ENCODE measurements at regions not wholly inside any gene's neighbourhood (a gene's known extent, or its start where the extent isn't known, plus 50 kb on each side); places are given as distances from the start of the nearest gene placed in this dataset.

GRCh38 chr3:80068459-80068858, 300.7 kb upstream of the ROBO1 start:
- CTCF ChIA-PET: no interaction called here
- H3K4me1 Mint-ChIP-seq: no peaks in the 10 kb centered on the region
- H3K9me3 Mint-ChIP-seq: peaks cover 5% of the 10 kb centered on the region
- POLR2A ChIA-PET: no interaction called here
- H3K27me3 Mint-ChIP-seq: no peaks in the 10 kb centered on the region
- H3K4me3 Mint-ChIP-seq: no peak overlapping the region
- H3K36me3 Mint-ChIP-seq (ENCODE audit: low read depth): no peaks in the 10 kb centered on the region
- no peak overlapping the region for H3K27ac Mint-ChIP-seq
- no peak for DNase-seq

- H3K9me3 Mint-ChIP-seq: peaks cover 8% of the 10 kb centered on the region
- POLR2A ChIA-PET: no interaction called here
- H3K27me3 Mint-ChIP-seq: no peaks in the 10 kb centered on the region
- CTCF ChIA-PET: no interaction called here
- H3K4me3 Mint-ChIP-seq: no peak overlapping the region
- H3K36me3 Mint-ChIP-seq (ENCODE audit: low read depth): no peaks in the 10 kb centered on the region
- no peak for DNase-seq
- H3K4me1 Mint-ChIP-seq: no peaks in the 10 kb centered on the region
- no peak overlapping the region for H3K27ac Mint-ChIP-seq
Measured at GRCh38 chr3:80063535-80063934, 295.7 kb upstream of the ROBO1 start.

DNA sequence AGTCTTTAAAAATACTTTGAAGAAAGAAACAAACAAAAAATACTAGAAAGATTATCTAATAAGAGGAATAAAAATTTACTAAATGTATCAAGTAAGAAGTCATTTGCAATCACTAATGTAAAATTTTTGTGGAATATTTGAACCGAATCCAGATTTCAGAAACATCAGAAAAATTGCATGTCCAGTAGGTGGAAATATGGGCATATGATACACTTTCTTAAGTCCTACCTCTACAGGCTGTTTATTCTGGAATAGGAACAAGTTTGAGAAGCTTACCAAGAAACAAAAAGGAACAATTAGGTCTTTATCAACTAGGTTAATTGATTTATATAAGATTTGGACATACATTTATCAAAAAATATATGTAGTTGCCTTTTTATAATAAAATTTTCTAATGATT, 292.9 kb upstream of the ROBO1 start:
- ChIA-PET POLR2A (no interaction called here), CTCF (no interaction called here)
- no peak overlapping the region for H3K4me3 Mint-ChIP-seq
- no peaks in the 10 kb centered on the region for H3K27me3 Mint-ChIP-seq
- H3K4me1 Mint-ChIP-seq: no peaks in the 10 kb centered on the region
- H3K9me3 Mint-ChIP-seq: peaks cover 8% of the 10 kb centered on the region
- no peak overlapping the region for H3K27ac Mint-ChIP-seq
- H3K36me3 Mint-ChIP-seq (ENCODE audit: low read depth): no peaks in the 10 kb centered on the region
- no peak for DNase-seq

- no peaks in the 10 kb centered on the region for H3K27me3 Mint-ChIP-seq
- no peaks in the 10 kb centered on the region for H3K36me3 Mint-ChIP-seq (ENCODE audit: low read depth)
- no peak overlapping the region for H3K4me3 Mint-ChIP-seq
- ChIA-PET CTCF (no interaction called here), POLR2A (no interaction called here)
- no peak overlapping the region for H3K27ac Mint-ChIP-seq
- no peak for DNase-seq
- peaks cover 8% of the 10 kb centered on the region for H3K9me3 Mint-ChIP-seq
- H3K4me1 Mint-ChIP-seq: no peaks in the 10 kb centered on the region
Measured at GRCh38 chr3:80055306-80055705, 287.5 kb upstream of the ROBO1 start.

- CTCF ChIA-PET: no interaction called here
- Mint-ChIP-seq H3K4me1 (no peaks in the 10 kb centered on the region), H3K9me3 (peaks cover 5% of the 10 kb centered on the region), H3K4me3 (no peak overlapping the region), H3K27me3 (no peaks in the 10 kb centered on the region), H3K27ac (no peak overlapping the region), H3K36me3 (ENCODE audit: low read depth) (no peaks in the 10 kb centered on the region)
- DNase-seq: no peak
- POLR2A ChIA-PET: no interaction called here
Measured at GRCh38 chr3:80052271-80052670, 284.5 kb upstream of the ROBO1 start.

DNA sequence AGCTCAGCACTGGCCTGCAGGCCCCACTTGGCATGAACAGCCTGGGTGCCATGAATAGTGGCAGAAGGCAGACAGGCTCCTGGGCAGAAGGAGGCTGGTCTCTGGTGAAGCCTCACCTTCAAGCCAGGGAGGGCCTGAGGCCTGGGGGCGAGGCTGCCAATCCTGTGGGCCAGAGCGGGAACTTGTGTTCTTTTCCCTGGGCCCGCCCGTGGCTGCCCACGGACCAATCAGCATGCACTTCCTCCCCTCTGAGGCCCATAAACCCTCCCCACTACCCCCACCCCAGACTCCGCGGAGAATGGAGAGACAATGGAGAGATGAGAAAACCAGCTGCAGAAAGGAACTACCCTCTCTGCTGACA, 283.8 kb upstream of the ROBO1 start:
- Mint-ChIP-seq H3K27ac (no peak overlapping the region), H3K4me3 (no peak overlapping the region), H3K4me1 (no peaks in the 10 kb centered on the region), H3K27me3 (no peaks in the 10 kb centered on the region), H3K36me3 (ENCODE audit: low read depth) (no peaks in the 10 kb centered on the region), H3K9me3 (peaks cover 5% of the 10 kb centered on the region)
- ChIA-PET CTCF (no interaction called here), POLR2A (no interaction called here)
- no peak for DNase-seq

- ChIA-PET CTCF (no interaction called here), POLR2A (no interaction called here)
- no peak overlapping the region for H3K27ac Mint-ChIP-seq
- no peaks in the 10 kb centered on the region for H3K4me1 Mint-ChIP-seq
- H3K4me3 Mint-ChIP-seq: no peak overlapping the region
- no peaks in the 10 kb centered on the region for H3K36me3 Mint-ChIP-seq (ENCODE audit: low read depth)
- DNase-seq: no peak
- H3K27me3 Mint-ChIP-seq: no peaks in the 10 kb centered on the region
- H3K9me3 Mint-ChIP-seq: peaks cover 6% of the 10 kb centered on the region
Measured at GRCh38 chr3:80050826-80051601, 283.2 kb upstream of the ROBO1 start.

GRCh38 chr3:80043226-80043625, 275.4 kb upstream of the ROBO1 start:
- H3K4me1 Mint-ChIP-seq: no peaks in the 10 kb centered on the region
- H3K27ac Mint-ChIP-seq: no peak overlapping the region
- POLR2A ChIA-PET: interaction anchor here (0.5 kb wide), 1 partner anchor 1732 kb away, joined by 3 read pairs; no protein-coding TSS in a partner anchor
- CTCF ChIA-PET: no interaction called here
- peaks cover 5% of the 10 kb centered on the region for H3K9me3 Mint-ChIP-seq
- DNase-seq: no peak
- H3K4me3 Mint-ChIP-seq: no peak overlapping the region
- H3K36me3 Mint-ChIP-seq (ENCODE audit: low read depth): no peaks in the 10 kb centered on the region
- H3K27me3 Mint-ChIP-seq: no peaks in the 10 kb centered on the region

GRCh38 chr3:80040067-80040466, 272.3 kb upstream of the ROBO1 start:
- no peak for DNase-seq
- no peak overlapping the region for H3K27ac Mint-ChIP-seq
- H3K9me3 Mint-ChIP-seq: peaks cover 6% of the 10 kb centered on the region
- no peaks in the 10 kb centered on the region for H3K4me1 Mint-ChIP-seq
- POLR2A ChIA-PET: no interaction called here
- H3K36me3 Mint-ChIP-seq (ENCODE audit: low read depth): no peaks in the 10 kb centered on the region
- no peaks in the 10 kb centered on the region for H3K27me3 Mint-ChIP-seq
- H3K4me3 Mint-ChIP-seq: no peak overlapping the region
- CTCF ChIA-PET: no interaction called here

GRCh38 chr3:80036176-80036575, 268.4 kb upstream of the ROBO1 start:
- ChIA-PET CTCF (no interaction called here), POLR2A (no interaction called here)
- Mint-ChIP-seq H3K27ac (no peak overlapping the region), H3K4me3 (no peak overlapping the region), H3K27me3 (no peaks in the 10 kb centered on the region), H3K36me3 (ENCODE audit: low read depth) (no peaks in the 10 kb centered on the region), H3K4me1 (no peaks in the 10 kb centered on the region), H3K9me3 (peaks cover 6% of the 10 kb centered on the region)
- DNase-seq: no peak

- no peak overlapping the region for H3K27ac Mint-ChIP-seq
- H3K27me3 Mint-ChIP-seq: no peaks in the 10 kb centered on the region
- CTCF ChIA-PET: no interaction called here
- H3K4me1 Mint-ChIP-seq: no peaks in the 10 kb centered on the region
- no peak overlapping the region for H3K4me3 Mint-ChIP-seq
- POLR2A ChIA-PET: no interaction called here
- no peaks in the 10 kb centered on the region for H3K36me3 Mint-ChIP-seq (ENCODE audit: low read depth)
- DNase-seq: no peak
- peaks cover 6% of the 10 kb centered on the region for H3K9me3 Mint-ChIP-seq
Measured at GRCh38 chr3:80035021-80035420, 267.2 kb upstream of the ROBO1 start.

GRCh38 chr3:80023010-80023409, 255.2 kb upstream of the ROBO1 start:
- H3K27me3 Mint-ChIP-seq: no peaks in the 10 kb centered on the region
- no peak for DNase-seq
- ChIA-PET POLR2A (no interaction called here), CTCF (no interaction called here)
- H3K9me3 Mint-ChIP-seq: peaks cover 13% of the 10 kb centered on the region
- H3K27ac Mint-ChIP-seq: no peak overlapping the region
- H3K4me3 Mint-ChIP-seq: no peak overlapping the region
- H3K4me1 Mint-ChIP-seq: no peaks in the 10 kb centered on the region
- H3K36me3 Mint-ChIP-seq (ENCODE audit: low read depth): no peaks in the 10 kb centered on the region

DNA sequence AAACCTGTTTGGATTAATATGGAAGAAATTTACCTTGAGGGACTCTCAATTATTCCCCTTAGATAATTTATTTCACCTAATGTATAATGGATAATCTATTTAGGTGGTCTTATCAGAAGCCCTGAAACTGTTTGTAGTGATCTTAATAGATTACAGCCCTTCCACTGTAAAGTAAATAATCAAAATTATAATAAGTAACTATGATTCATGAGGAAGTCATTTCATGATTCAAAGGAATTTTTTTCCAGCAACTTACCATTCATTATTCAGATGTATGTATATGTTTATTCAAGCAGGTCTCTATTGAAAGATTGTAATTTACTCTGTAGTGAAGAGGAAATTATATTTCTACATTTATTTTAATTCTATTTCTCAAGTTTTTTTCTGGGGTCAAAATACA, 250.6 kb upstream of the ROBO1 start:
- no peak overlapping the region for H3K4me3 Mint-ChIP-seq
- H3K9me3 Mint-ChIP-seq: peaks cover 8% of the 10 kb centered on the region
- no peak for DNase-seq
- H3K36me3 Mint-ChIP-seq (ENCODE audit: low read depth): no peaks in the 10 kb centered on the region
- H3K27ac Mint-ChIP-seq: no peak overlapping the region
- no peaks in the 10 kb centered on the region for H3K4me1 Mint-ChIP-seq
- POLR2A ChIA-PET: no interaction called here
- no peaks in the 10 kb centered on the region for H3K27me3 Mint-ChIP-seq
- CTCF ChIA-PET: no interaction called here

GRCh38 chr3:80017369-80017768, 249.6 kb upstream of the ROBO1 start:
- Mint-ChIP-seq H3K4me1 (no peaks in the 10 kb centered on the region), H3K27ac (no peak overlapping the region), H3K36me3 (ENCODE audit: low read depth) (no peaks in the 10 kb centered on the region), H3K9me3 (peaks cover 5% of the 10 kb centered on the region), H3K27me3 (no peaks in the 10 kb centered on the region), H3K4me3 (no peak overlapping the region)
- DNase-seq: no peak
- ChIA-PET CTCF (no interaction called here), POLR2A (no interaction called here)

Measured in activated CD4-positive, alpha-beta T cell treated with anti-CD3 and anti-CD28 coated beads, Interleukin-2, amount 10 ng/mL, durations not matched to agents 7 days and 5 days (primary cell).